GM23338 (cell line): ENCODE measurements at regions not wholly inside any gene's neighbourhood (a gene's known extent, or its start where the extent isn't known, plus 50 kb on each side); places are given as distances from the start of the nearest gene placed in this dataset.

Experiments
- ATAC-seq: fragments of 200-7000 bp; cut with Tn5 transposase; 3 replicates; pipeline ENCODE4 v1.9.1; 2020
- DNase-seq: peaks from one replicate; pipeline ENCODE4 v3.0.0-alpha.2; 2015; ENCODE audit warnings: low spot score
- H2AFZ ChIP-seq: fragments of 200-600 bp; sonication (generic); 2 replicates; pipeline ENCODE4 v1.8.0; 2016; ENCODE audit warnings: antibody characterized with exemption, mild to moderate bottlenecking, moderate library complexity
- H3F3A ChIP-seq: fragments of 200-600 bp; sonication (generic); replicated peaks from 2 replicates; pipeline ENCODE4 v1.8.0; 2017; ENCODE audit warnings: antibody characterized with exemption, mixed run types, low read depth
- H3K27ac ChIP-seq: fragments of 200-600 bp; sonication (generic); 2 replicates; pipeline ENCODE4 v1.6.1; 2016; ENCODE audit warnings: low read depth
- H3K27me3 ChIP-seq: fragments of 200-600 bp; sonication (generic); 2 replicates; pipeline ENCODE4 v1.8.0; 2016; ENCODE audit warnings: mild to moderate bottlenecking, mixed run types, moderate library complexity; ENCODE audit not compliant: insufficient read depth
- H3K36me3 ChIP-seq: fragments of 200-600 bp; sonication (generic); 2 replicates; pipeline ENCODE4 v1.8.0; 2016; ENCODE audit warnings: mild to moderate bottlenecking; ENCODE audit not compliant: insufficient read depth
- H3K4me1 ChIP-seq: fragments of 200-600 bp; sonication (generic); 2 replicates; pipeline ENCODE4 v1.8.0; 2016; ENCODE audit warnings: mild to moderate bottlenecking, moderate library complexity; ENCODE audit not compliant: insufficient read depth
- H3K4me2 ChIP-seq: fragments of 200-600 bp; sonication (generic); 2 replicates; pipeline ENCODE4 v1.7.1; 2017; ENCODE audit warnings: mixed run types
- H3K4me3 ChIP-seq: fragments of 200-600 bp; sonication (generic); 2 replicates; pipeline ENCODE4 v1.6.1; 2016; ENCODE audit warnings: mixed run types
- H3K79me2 ChIP-seq: fragments of 200-600 bp; sonication (generic); replicated peaks from 2 replicates; pipeline ENCODE4 v1.8.0; 2017; ENCODE audit warnings: mild to moderate bottlenecking; ENCODE audit not compliant: insufficient read depth
- H3K9me2 ChIP-seq: fragments of 200-600 bp; sonication (generic); 2 replicates; pipeline ENCODE4 v1.8.0; 2017; ENCODE audit not compliant: insufficient read depth
- H4K20me1 ChIP-seq: fragments of 200-600 bp; sonication (generic); replicated peaks from 2 replicates; pipeline ENCODE4 v1.8.0; 2017; ENCODE audit warnings: mild to moderate bottlenecking; ENCODE audit not compliant: insufficient read depth
- H3K27ac Mint-ChIP-seq: 2 replicates; pipeline ENCODE4 v1.8.0; 2020; ENCODE audit warnings: inconsistent platforms, mild to moderate bottlenecking, moderate library complexity, mixed read lengths
- H3K27me3 Mint-ChIP-seq: 3 replicates; pipeline ENCODE4 v1.8.0; 2022; ENCODE audit warnings: low read depth, mild to moderate bottlenecking, moderate library complexity, mixed read lengths, inconsistent platforms; ENCODE audit not compliant: insufficient read depth, poor library complexity
- H3K36me3 Mint-ChIP-seq: 3 replicates; pipeline ENCODE4 v1.8.0; 2021; ENCODE audit warnings: low read depth, mild to moderate bottlenecking, inconsistent platforms, moderate library complexity, mixed read lengths
- H3K4me1 Mint-ChIP-seq: 3 replicates; pipeline ENCODE4 v1.8.0; 2020; ENCODE audit warnings: mild to moderate bottlenecking, inconsistent platforms, mixed read lengths
- H3K4me3 Mint-ChIP-seq: 3 replicates; pipeline ENCODE4 v1.8.0; 2021; ENCODE audit warnings: moderate library complexity, mild to moderate bottlenecking, inconsistent platforms, mixed read lengths
- H3K9me3 Mint-ChIP-seq: 3 replicates; pipeline ENCODE4 v1.8.0; 2020; ENCODE audit warnings: moderate library complexity, mild to moderate bottlenecking, inconsistent platforms, mixed read lengths
- CREB1 ChIP-seq: fragments of 250-450 bp; sonication (Bioruptor Pico); IDR thresholded peaks from 2 replicates; pipeline ENCODE4 v1.5.0; 2020; ENCODE audit warnings: low read depth, mild to moderate bottlenecking, moderate library complexity
- CTCF ChIP-seq, 2 experiments: fragments of 200-600 bp in 1 of 2; sonication (generic) in 1 of 2; conservative IDR thresholded peaks; 2 replicates each; pipeline versions ENCODE4 v1.5.1 to v1.6.1; 2016 to 2017; ENCODE audit warnings: antibody characterized with exemption in 2 of 2, low read depth in 2 of 2, mild to moderate bottlenecking in 2 of 2, moderate library complexity in 1 of 2
- ETS1 ChIP-seq: IDR thresholded peaks from 2 replicates; pipeline ENCODE4 v1.6.1; 2016; ENCODE audit warnings: antibody characterized with exemption
- EZH2 ChIP-seq: fragments of 200-600 bp; sonication (generic); IDR thresholded peaks from one replicate; pipeline ENCODE4 v1.8.0; 2017; ENCODE audit warnings: antibody characterized with exemption, mild to moderate bottlenecking, low read depth; ENCODE audit not compliant: unreplicated experiment
- EZH2phosphoT487 ChIP-seq: fragments of 200-600 bp; sonication (generic); IDR thresholded peaks from one replicate; pipeline ENCODE4 v1.8.1; 2018; ENCODE audit warnings: antibody characterized with exemption; ENCODE audit not compliant: unreplicated experiment
- JUNB ChIP-seq: IDR thresholded peaks from one replicate; pipeline ENCODE4 v1.6.1; 2016; ENCODE audit warnings: antibody characterized with exemption; ENCODE audit not compliant: unreplicated experiment
- NANOG ChIP-seq: IDR thresholded peaks from 2 replicates; pipeline ENCODE4 v1.6.1; 2016; ENCODE audit warnings: antibody characterized with exemption, borderline replicate concordance
- POLR2AphosphoS5 ChIP-seq: IDR thresholded peaks from 2 replicates; pipeline ENCODE4 v1.6.1; 2016; ENCODE audit warnings: antibody characterized with exemption, low read depth
- REST ChIP-seq: IDR thresholded peaks from one replicate; pipeline ENCODE4 v1.6.1; 2018; ENCODE audit warnings: antibody characterized with exemption; ENCODE audit not compliant: unreplicated experiment
- STAT1 ChIP-seq: IDR thresholded peaks from one replicate; pipeline ENCODE4 v1.6.1; 2016; ENCODE audit warnings: antibody characterized with exemption; ENCODE audit not compliant: unreplicated experiment
- ZNF114 ChIP-seq: fragments of 250-450 bp; sonication (Bioruptor Pico); IDR thresholded peaks from 2 replicates; pipeline ENCODE4 v1.5.0; 2020; ENCODE audit warnings: mild to moderate bottlenecking, moderate library complexity
- ZNF331 ChIP-seq: fragments of 250-450 bp; sonication (Bioruptor Pico); IDR thresholded peaks from 2 replicates; pipeline ENCODE4 v1.5.0; 2020; ENCODE audit warnings: low read depth, mild to moderate bottlenecking, moderate library complexity
- ZNF462 ChIP-seq: fragments of 250-450 bp; sonication (Bioruptor Pico); IDR thresholded peaks from 2 replicates; pipeline ENCODE4 v1.5.0; 2020; ENCODE audit warnings: mild to moderate bottlenecking, moderate library complexity

- Histone ChIP-seq H3K79me2 (no peaks in the 10 kb centered on the region), H3K4me3 (no peak overlapping the region), H3K36me3 (no peaks in the 10 kb centered on the region), H3K4me1 (no peaks in the 10 kb centered on the region), H3K9me2 (no peaks in the 10 kb centered on the region), H3F3A (no peaks in the 10 kb centered on the region), H4K20me1 (no peaks in the 10 kb centered on the region), H2AFZ (no peak overlapping the region), H3K4me2 (no peak overlapping the region), H3K27ac (no peak overlapping the region), H3K27me3 (no peaks in the 10 kb centered on the region)
- no peak for DNase-seq
- no peak overlapping the region for H3K4me3 Mint-ChIP-seq
- H3K9me3 Mint-ChIP-seq, result peaks cover 96% of the 10 kb centered on the region
- H3K4me1 Mint-ChIP-seq, result no peaks in the 10 kb centered on the region
- TF ChIP-seq ZNF114 (CRISPR knock-in tag) (no peak), POLR2AphosphoS5 (no peak), ETS1 (no peak), NANOG (no peak), REST (no peak), EZH2 (no peak), EZH2phosphoT487 (no peak), CREB1 (CRISPR knock-in tag) (no peak), ZNF331 (CRISPR knock-in tag) (no peak), JUNB (no peak), STAT1 (no peak), ZNF462 (no peak), CTCF (conservative IDR thresholded peaks at IDR 0.05; ENCODE audit: low read depth in 2 of 2) (no peak)
- peaks cover 40% of the 10 kb centered on the region for H3K36me3 Mint-ChIP-seq
- ATAC-seq, result no peak
- peaks cover 10% of the 10 kb centered on the region for H3K27me3 Mint-ChIP-seq
- H3K27ac Mint-ChIP-seq, result no peak overlapping the region
Measured at GRCh38 chr12:34217660-34218059, 195.4 kb downstream of the ALG10 start.
